Sigmoid colon (tissue), 6 donors: ENCODE measurements at regions not wholly inside any gene's neighbourhood (a gene's known extent, or its start where the extent isn't known, plus 50 kb on each side); places are given as distances from the start of the nearest gene placed in this dataset.

Experiments used
- DNase-seq: peaks from one replicate; pipeline ENCODE4 v3.0.0-alpha.2; 2019
- H3K27ac ChIP-seq, 4 donors: fragments of 200-600 bp; sonication (generic); one replicate each; pipeline ENCODE4 v1.5.1; 2016 to 2019; ENCODE audit warnings: mild to moderate bottlenecking in 1 of 4
- H3K27me3 ChIP-seq, 3 donors: fragments of 200-600 bp; sonication (generic); one replicate each; pipeline ENCODE4 v1.5.1; 2019; ENCODE audit warnings: mild to moderate bottlenecking in 1 of 3
- H3K36me3 ChIP-seq, 4 donors: fragments of 200-600 bp; sonication (generic); one replicate each; pipeline ENCODE4 v1.5.1; 2016 to 2019
- H3K4me1 ChIP-seq, 4 donors: fragments of 200-600 bp; sonication (generic); one replicate each; pipeline ENCODE4 v1.5.1; 2017 to 2019
- H3K4me3 ChIP-seq, 4 donors: fragments of 200-600 bp; sonication (generic); one replicate each; pipeline ENCODE4 v1.5.1; 2017 to 2019; ENCODE audit warnings: mild to moderate bottlenecking in 2 of 4, moderate library complexity in 1 of 4
- H3K9me3 ChIP-seq, 4 donors: fragments of 200-600 bp in 3 of 4; sonication (generic) in 3 of 4; one replicate each; pipeline versions ENCODE4 v1.5.1 to v1.6.1; 2013 to 2019
- CTCF ChIP-seq, 4 experiments: fragments of 450-650 bp in 3 of 4; fragments of 200-600 bp in 1 of 4; IDR thresholded peaks; one replicate each; pipeline ENCODE4 v1.5.1; 2016 to 2019; ENCODE audit warnings: antibody characterized with exemption in 4 of 4, mild to moderate bottlenecking in 3 of 4, moderate library complexity in 2 of 4
- EP300 ChIP-seq, 4 donors: sonication (generic); formaldehyde crosslinking; IDR thresholded peaks; one replicate each; pipeline ENCODE4 v1.6.1; 2017; ENCODE audit warnings: antibody characterized with exemption in 4 of 4
- POLR2A ChIP-seq, 2 donors: fragments of 450-650 bp; IDR thresholded peaks; one replicate each; pipeline ENCODE4 v1.6.1; 2016; ENCODE audit warnings: antibody characterized with exemption in 2 of 2, mild to moderate bottlenecking in 2 of 2, moderate library complexity in 2 of 2
- POLR2AphosphoS5 ChIP-seq, 4 donors: sonication (generic); formaldehyde crosslinking; IDR thresholded peaks; one replicate each; pipeline ENCODE4 v1.6.1; 2017; ENCODE audit warnings: antibody characterized with exemption in 4 of 4
- WGBS, 2 donors: extraction: QIAGEN DNeasy Blood & Tissue Kit; methylation state at CpG; one replicate each; pipeline ENCODE4 v1.1.7; 2013; 5-methylcytosine and 5-hydroxymethylcytosine counted together
- intact Hi-C: fragments of 100-400 bp; cut with DNase I; formaldehyde crosslinking; loops from one replicate; pipeline ENCODE4 v1.15.1; 2023
- donor health status: healthy with polysubstance abuse.
- donor health status: healthy.

GRCh38 chr4:178306565-178306964 is 864.3 kb upstream of the AGA start:
- intact Hi-C loops: no loop called here
- no peaks in the 10 kb centered on the region for H3K4me1 ChIP-seq
- no peak overlapping the region for H3K4me3 ChIP-seq
- WGBS, 2 donors: 66 to 83% methylated on average over 3 of the region's 3 CpGs
- no peaks in the 10 kb centered on the region for H3K9me3 ChIP-seq
- no peak overlapping the region for H3K27ac ChIP-seq
- no peaks in the 10 kb centered on the region for H3K36me3 ChIP-seq
- H3K27me3 ChIP-seq: no peaks in the 10 kb centered on the region
- no peak for DNase-seq
- TF ChIP-seq CTCF (IDR thresholded peaks at IDR 0.05) (no peak), POLR2AphosphoS5 (IDR thresholded peaks at IDR 0.05) (no peak), EP300 (IDR thresholded peaks at IDR 0.05) (no peak), POLR2A (IDR thresholded peaks at IDR 0.05) (no peak)

- intact Hi-C loops: no loop called here
Measured at GRCh38 chr4:178309890-178310289, 867.7 kb upstream of the AGA start.

GRCh38 chr4:178311997-178312396 is 869.8 kb upstream of the AGA start:
- no peaks in the 10 kb centered on the region for H3K27me3 ChIP-seq
- H3K4me1 ChIP-seq: no peaks in the 10 kb centered on the region
- H3K27ac ChIP-seq: no peak overlapping the region
- no peak overlapping the region for H3K4me3 ChIP-seq
- no peaks in the 10 kb centered on the region for H3K9me3 ChIP-seq
- WGBS, 2 donors: 6 to 21% methylated on average over 2 of the region's 2 CpGs
- H3K36me3 ChIP-seq: no peaks in the 10 kb centered on the region
- intact Hi-C loops: no loop called here
- DNase-seq: no peak
- no peak for TF ChIP-seq POLR2AphosphoS5 (IDR thresholded peaks at IDR 0.05)
- TF ChIP-seq POLR2A (IDR thresholded peaks at IDR 0.05): no peak
- TF ChIP-seq CTCF (IDR thresholded peaks at IDR 0.05): no peak
- no peak for TF ChIP-seq EP300 (IDR thresholded peaks at IDR 0.05)

More at GRCh38 chr4:178309890-178310289, 867.7 kb upstream of the AGA start:
- H3K27me3 ChIP-seq: no peaks in the 10 kb centered on the region
- no peaks in the 10 kb centered on the region for H3K9me3 ChIP-seq
- no peaks in the 10 kb centered on the region for H3K36me3 ChIP-seq
- no peak overlapping the region for H3K4me3 ChIP-seq
- H3K27ac ChIP-seq: no peak overlapping the region
- WGBS, 2 donors: 55 to 64% methylated on average over 2 of the region's 2 CpGs
- TF ChIP-seq EP300 (IDR thresholded peaks at IDR 0.05) (no peak), POLR2A (IDR thresholded peaks at IDR 0.05) (no peak), POLR2AphosphoS5 (IDR thresholded peaks at IDR 0.05) (no peak), CTCF (IDR thresholded peaks at IDR 0.05) (no peak)
- DNase-seq: no peak
- no peaks in the 10 kb centered on the region for H3K4me1 ChIP-seq

- Histone ChIP-seq H3K36me3 (no peaks in the 10 kb centered on the region), H3K4me3 (no peak overlapping the region), H3K9me3 (peaks cover 0 to 1% (median under 1%) of the 10 kb centered on the region in 4 donors), H3K27me3 (no peaks in the 10 kb centered on the region), H3K4me1 (no peaks in the 10 kb centered on the region), H3K27ac (no peak overlapping the region)
- intact Hi-C loops: no loop called here
- TF ChIP-seq CTCF (IDR thresholded peaks at IDR 0.05) (no peak), POLR2AphosphoS5 (IDR thresholded peaks at IDR 0.05) (no peak), POLR2A (IDR thresholded peaks at IDR 0.05) (no peak), EP300 (IDR thresholded peaks at IDR 0.05) (no peak)
- 90 to 92% methylated on average over 3 of the region's 3 CpGs for WGBS, 2 donors
- DNase-seq: no peak
Measured at GRCh38 chr4:178314287-178314686, 872.0 kb upstream of the AGA start.

- DNase-seq: no peak
- H3K36me3 ChIP-seq: no peaks in the 10 kb centered on the region
- 7 to 17% methylated on average over 2 of the region's 2 CpGs for WGBS, 2 donors
- H3K9me3 ChIP-seq: peaks cover 0 to 7% (median 1%) of the 10 kb centered on the region in 4 donors
- no peaks in the 10 kb centered on the region for H3K4me1 ChIP-seq
- TF ChIP-seq POLR2A (IDR thresholded peaks at IDR 0.05) (no peak), CTCF (IDR thresholded peaks at IDR 0.05) (no peak), POLR2AphosphoS5 (IDR thresholded peaks at IDR 0.05) (no peak), EP300 (IDR thresholded peaks at IDR 0.05) (no peak)
- no peak overlapping the region for H3K4me3 ChIP-seq
- H3K27me3 ChIP-seq: no peaks in the 10 kb centered on the region
- H3K27ac ChIP-seq: no peak overlapping the region
- intact Hi-C loops: no loop called here
Measured at GRCh38 chr4:178316211-178316610, 874.0 kb upstream of the AGA start.
